ENCODE measurements at regions not wholly inside any gene's neighbourhood (a gene's known extent, or its start where the extent isn't known, plus 50 kb on each side); places are given as distances from the start of the nearest gene placed in this dataset.

DNA sequence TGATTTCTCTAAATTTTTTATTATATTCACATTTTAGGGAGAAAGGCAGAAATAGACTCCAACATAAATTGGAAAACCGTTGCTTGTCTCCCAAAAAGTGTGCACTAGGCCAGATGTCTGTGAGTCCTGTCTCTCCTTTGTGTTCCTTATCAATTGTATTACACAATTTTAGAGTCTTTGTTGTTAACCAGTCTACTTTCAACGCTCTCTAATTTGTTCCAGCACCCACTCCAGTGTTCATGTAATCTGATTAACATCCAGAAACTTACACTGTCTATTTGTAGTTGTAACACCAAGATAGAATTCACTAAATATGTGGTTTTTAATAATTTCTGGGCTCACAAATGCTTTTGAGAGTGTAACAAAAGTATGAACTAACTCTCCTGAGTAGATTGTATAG lies 195.6 kb downstream of the FSIP2 start:
- H3K4me3 ChIP-seq, result no peak overlapping the region
- no peaks in the 10 kb centered on the region for H3K9me3 ChIP-seq
- TF ChIP-seq POLR2AphosphoS5 (IDR thresholded peaks at IDR 0.05) (no peak), POLR2A (IDR thresholded peaks at IDR 0.05) (no peak), CTCF (IDR thresholded peaks at IDR 0.05) (no peak)
- H3K27me3 ChIP-seq (replicated peaks; ENCODE audit: insufficient read depth), result no peaks in the 10 kb centered on the region
- no peaks in the 10 kb centered on the region for H3K4me1 ChIP-seq (replicated peaks)
- intact Hi-C loops (cut with DNase I), result no loop called here
- WGBS, result 82% methylated on average over 2 of the region's 2 CpGs
- no peak overlapping the region for H3K27ac ChIP-seq
- no peak for DNase-seq (ENCODE audit: low spot score)
- no peaks in the 10 kb centered on the region for H3K36me3 ChIP-seq

DNA sequence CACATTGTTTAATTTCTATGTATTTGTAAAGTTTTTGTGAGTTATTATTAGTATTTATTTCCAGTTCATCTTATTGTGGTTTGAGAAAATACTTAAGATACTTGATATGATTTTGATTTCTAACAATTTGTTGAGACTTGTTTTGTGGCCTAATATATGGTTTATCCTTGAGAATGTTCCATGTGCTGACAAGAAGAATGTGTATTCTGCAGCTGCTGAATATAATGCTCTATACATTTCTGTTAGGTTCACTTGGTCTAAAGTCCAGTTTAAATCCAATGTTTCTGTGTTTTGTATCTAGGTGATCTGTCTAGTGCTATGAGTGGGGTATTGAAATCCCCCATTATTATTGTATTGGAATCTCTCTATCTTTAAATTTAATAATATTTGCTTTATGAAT lies 201.3 kb downstream of the FSIP2 start:
- H3K36me3 ChIP-seq, result no peaks in the 10 kb centered on the region
- H3K4me1 ChIP-seq (replicated peaks), result no peaks in the 10 kb centered on the region
- H3K27me3 ChIP-seq (replicated peaks; ENCODE audit: insufficient read depth), result no peaks in the 10 kb centered on the region
- intact Hi-C loops (cut with DNase I), result no loop called here
- H3K27ac ChIP-seq, result no peak overlapping the region
- H3K9me3 ChIP-seq, result no peaks in the 10 kb centered on the region
- H3K4me3 ChIP-seq, result no peak overlapping the region
- TF ChIP-seq POLR2A (IDR thresholded peaks at IDR 0.05) (no peak), CTCF (IDR thresholded peaks at IDR 0.05) (no peak), POLR2AphosphoS5 (IDR thresholded peaks at IDR 0.05) (no peak)
- no peak for DNase-seq (ENCODE audit: low spot score)

GRCh38 chr2:185942855-185943254 lies 204.3 kb downstream of the FSIP2 start:
- no peak overlapping the region for H3K27ac ChIP-seq
- H3K27me3 ChIP-seq (replicated peaks; ENCODE audit: insufficient read depth), result no peaks in the 10 kb centered on the region
- no peak overlapping the region for H3K4me3 ChIP-seq
- 84% methylated on average over 4 of the region's 4 CpGs for WGBS
- no peaks in the 10 kb centered on the region for H3K9me3 ChIP-seq
- H3K4me1 ChIP-seq (replicated peaks), result no peaks in the 10 kb centered on the region
- H3K36me3 ChIP-seq, result no peaks in the 10 kb centered on the region
- intact Hi-C loops (cut with DNase I), result no loop called here
- no peak for DNase-seq (ENCODE audit: low spot score)
- TF ChIP-seq POLR2A (IDR thresholded peaks at IDR 0.05) (no peak), POLR2AphosphoS5 (IDR thresholded peaks at IDR 0.05) (no peak), CTCF (IDR thresholded peaks at IDR 0.05) (no peak)

- no peak for DNase-seq (ENCODE audit: low spot score)
- Histone ChIP-seq H3K4me3 (no peak overlapping the region), H3K27me3 (replicated peaks; ENCODE audit: insufficient read depth) (no peaks in the 10 kb centered on the region), H3K27ac (no peak overlapping the region), H3K4me1 (replicated peaks) (no peaks in the 10 kb centered on the region), H3K36me3 (no peaks in the 10 kb centered on the region), H3K9me3 (no peaks in the 10 kb centered on the region)
- 85% methylated on average over 2 of the region's 2 CpGs for WGBS
- TF ChIP-seq CTCF (IDR thresholded peaks at IDR 0.05) (no peak), POLR2A (IDR thresholded peaks at IDR 0.05) (no peak), POLR2AphosphoS5 (IDR thresholded peaks at IDR 0.05) (no peak)
- intact Hi-C loops (cut with DNase I), result no loop called here
Measured at GRCh38 chr2:185947722-185948121, 209.1 kb downstream of the FSIP2 start.

DNA sequence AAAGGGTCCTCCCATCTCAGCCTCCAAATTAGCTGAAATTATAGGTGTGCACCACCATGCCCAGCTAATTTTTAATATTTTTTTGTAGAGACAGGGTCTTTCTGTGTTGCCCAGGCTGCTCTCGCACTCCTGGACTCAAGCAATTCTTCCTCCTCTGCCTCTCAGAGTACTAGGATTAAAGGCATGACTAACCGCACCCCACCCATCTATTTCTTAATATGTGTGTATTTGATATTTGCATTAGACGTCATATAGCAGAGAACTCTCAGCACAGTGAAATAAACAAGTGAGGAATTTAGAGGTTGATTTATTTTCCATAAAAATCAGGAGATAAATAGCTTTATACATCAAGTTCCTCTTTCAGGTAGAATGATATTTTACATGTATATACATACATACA lies 213.5 kb downstream of the FSIP2 start:
- intact Hi-C loops (cut with DNase I), result no loop called here
- WGBS, result 93% methylated on average over 3 of the region's 3 CpGs
- Histone ChIP-seq H3K4me3 (no peak overlapping the region), H3K36me3 (no peaks in the 10 kb centered on the region), H3K9me3 (no peaks in the 10 kb centered on the region), H3K27me3 (replicated peaks; ENCODE audit: insufficient read depth) (no peaks in the 10 kb centered on the region), H3K27ac (no peak overlapping the region), H3K4me1 (replicated peaks) (no peaks in the 10 kb centered on the region)
- no peak for DNase-seq (ENCODE audit: low spot score)
- TF ChIP-seq CTCF (IDR thresholded peaks at IDR 0.05), result no peak
- no peak for TF ChIP-seq POLR2AphosphoS5 (IDR thresholded peaks at IDR 0.05)
- TF ChIP-seq POLR2A (IDR thresholded peaks at IDR 0.05), result no peak

Measured in prostate gland (tissue), 2 donors.